Esophagus squamous epithelium (tissue), 4 donors: ENCODE measurements at regions not wholly inside any gene's neighbourhood (a gene's known extent, or its start where the extent isn't known, plus 50 kb on each side); places are given as distances from the start of the nearest gene placed in this dataset.
"Not testable (repeated sequence)": the region's sequence is repeated elsewhere in the genome, so short reads cannot be mapped to it uniquely, and the experiment has no call there.

Source experiments
- POLR2A ChIP-seq, 4 donors: fragments of 450-650 bp; IDR thresholded peaks; one replicate each; pipeline ENCODE4 v1.6.1; 2017; ENCODE audit warnings: antibody characterized with exemption in 4 of 4, mild to moderate bottlenecking in 4 of 4, moderate library complexity in 3 of 4
- TF ChIP-seq, protein P1 (sequence below), 6 experiments: fragments of 450-650 bp in 4 of 6; fragments of 200-600 bp in 2 of 6; sonication (generic) in 2 of 6; IDR thresholded peaks; one replicate each; pipeline ENCODE4 v1.5.1; 2016 to 2019; ENCODE audit warnings: antibody characterized with exemption in 6 of 6, mild to moderate bottlenecking in 4 of 6, moderate library complexity in 4 of 6

DNA sequence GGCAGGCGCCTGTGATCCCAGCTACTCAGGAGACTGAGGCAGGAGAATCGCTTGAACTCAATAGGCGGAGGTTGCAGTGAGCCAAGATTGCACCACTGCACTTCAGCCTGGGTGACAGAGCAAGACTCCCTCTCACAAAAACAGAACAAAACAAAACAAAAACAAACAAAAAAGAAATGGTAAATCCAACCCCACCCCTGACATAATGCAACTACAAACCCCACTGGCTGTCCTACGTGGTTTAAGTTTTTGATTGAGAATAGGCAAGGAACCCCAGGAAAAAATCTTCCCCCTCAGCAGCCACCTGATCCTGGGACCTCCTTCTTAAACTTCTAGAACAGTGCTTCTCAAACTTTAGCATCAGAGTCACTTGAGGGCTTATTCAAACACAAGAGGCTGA lies 123.1 kb downstream of the TRIM27 start:
- TF ChIP-seq POLR2A (IDR thresholded peaks at IDR 0.05) = not testable (repeated sequence)
- TF ChIP-seq, protein P1, sequence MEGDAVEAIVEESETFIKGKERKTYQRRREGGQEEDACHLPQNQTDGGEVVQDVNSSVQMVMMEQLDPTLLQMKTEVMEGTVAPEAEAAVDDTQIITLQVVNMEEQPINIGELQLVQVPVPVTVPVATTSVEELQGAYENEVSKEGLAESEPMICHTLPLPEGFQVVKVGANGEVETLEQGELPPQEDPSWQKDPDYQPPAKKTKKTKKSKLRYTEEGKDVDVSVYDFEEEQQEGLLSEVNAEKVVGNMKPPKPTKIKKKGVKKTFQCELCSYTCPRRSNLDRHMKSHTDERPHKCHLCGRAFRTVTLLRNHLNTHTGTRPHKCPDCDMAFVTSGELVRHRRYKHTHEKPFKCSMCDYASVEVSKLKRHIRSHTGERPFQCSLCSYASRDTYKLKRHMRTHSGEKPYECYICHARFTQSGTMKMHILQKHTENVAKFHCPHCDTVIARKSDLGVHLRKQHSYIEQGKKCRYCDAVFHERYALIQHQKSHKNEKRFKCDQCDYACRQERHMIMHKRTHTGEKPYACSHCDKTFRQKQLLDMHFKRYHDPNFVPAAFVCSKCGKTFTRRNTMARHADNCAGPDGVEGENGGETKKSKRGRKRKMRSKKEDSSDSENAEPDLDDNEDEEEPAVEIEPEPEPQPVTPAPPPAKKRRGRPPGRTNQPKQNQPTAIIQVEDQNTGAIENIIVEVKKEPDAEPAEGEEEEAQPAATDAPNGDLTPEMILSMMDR (IDR thresholded peaks at IDR 0.05) = not testable (repeated sequence)
